LoVo (cell line): ENCODE measurements at regions not wholly inside any gene's neighbourhood (a gene's known extent, or its start where the extent isn't known, plus 50 kb on each side); places are given as distances from the start of the nearest gene placed in this dataset.

Experiments used
- DNase-seq: peaks from one replicate; pipeline ENCODE4 v3.0.0-alpha.2; 2016; ENCODE audit warnings: low spot score

DNA sequence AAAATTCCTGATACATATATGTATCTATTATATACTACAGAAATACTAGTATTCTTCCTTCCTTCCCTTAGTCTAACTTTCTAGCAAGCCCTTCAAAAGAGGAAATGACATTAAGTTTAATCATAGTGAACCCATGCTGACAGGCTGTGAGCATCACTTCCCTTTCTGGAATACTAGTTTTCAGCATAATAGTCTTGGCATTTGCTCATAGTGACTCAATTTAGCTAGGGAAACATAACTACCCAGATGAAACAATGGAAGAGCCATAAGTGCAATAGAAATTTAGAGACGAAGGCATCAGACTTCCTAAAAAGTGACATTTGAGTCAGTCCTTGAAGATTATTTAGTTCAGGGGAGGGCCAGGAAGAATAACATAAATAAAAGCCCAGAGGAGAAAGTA lies 184.5 kb upstream of the CRY1 start:
- DNase-seq: no peak

DNA sequence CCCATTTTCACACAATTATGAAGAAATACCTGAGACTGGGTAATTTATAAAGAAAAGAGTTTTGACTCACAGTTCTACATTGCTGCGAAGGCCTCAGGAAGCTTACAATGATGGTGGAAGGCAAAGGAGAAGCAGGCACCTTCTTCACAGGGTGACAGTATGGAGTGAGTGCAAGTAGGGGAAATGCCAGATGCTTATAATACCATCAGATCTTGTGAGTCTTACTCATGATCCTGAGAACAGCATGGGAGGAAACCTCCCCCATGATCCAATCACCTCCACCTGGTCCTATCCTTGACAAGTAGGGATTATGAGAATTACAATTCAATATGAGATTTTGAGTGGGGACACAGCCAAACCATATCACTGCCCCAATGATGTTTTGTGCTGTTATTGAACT lies 189.3 kb upstream of the CRY1 start:
- no peak for DNase-seq

DNA sequence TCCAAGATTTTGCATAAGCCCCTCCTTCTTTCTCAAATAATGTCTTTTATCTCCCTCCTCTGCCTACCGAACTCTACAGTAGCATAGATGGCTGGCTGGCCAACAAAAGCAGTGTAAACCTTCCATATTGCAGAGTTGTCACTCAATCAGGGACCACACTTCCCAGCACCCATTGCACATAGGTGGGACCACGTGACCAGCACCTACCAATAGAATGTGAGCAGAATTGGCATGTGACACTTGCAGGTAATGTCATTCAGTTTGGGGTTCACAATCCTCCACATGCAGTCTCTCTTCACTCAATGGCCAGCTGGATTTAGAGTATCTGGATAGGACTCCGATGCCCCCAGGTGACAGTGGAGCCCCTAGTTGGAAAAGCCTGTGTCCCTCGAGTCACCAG lies 190.3 kb upstream of the CRY1 start:
- DNase-seq: no peak

DNA sequence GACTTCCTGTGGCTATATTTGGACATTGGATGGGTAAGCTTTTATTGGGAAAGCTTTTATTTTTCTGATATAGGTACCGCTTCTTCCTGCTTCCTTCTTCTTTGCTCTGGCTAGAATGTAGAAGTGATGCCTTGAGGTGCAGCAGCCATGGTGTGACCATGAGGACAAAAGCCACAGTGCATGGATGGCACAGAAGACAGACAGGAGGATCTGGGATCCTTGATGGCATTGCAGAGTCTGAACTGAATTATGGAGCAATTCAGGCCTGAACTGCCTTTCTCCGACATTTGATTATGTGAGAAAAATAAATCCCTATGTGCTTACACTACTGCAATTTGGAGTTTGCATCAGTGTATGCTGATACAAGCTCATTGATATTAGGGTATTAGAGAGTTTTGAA lies 191.3 kb upstream of the CRY1 start:
- no peak for DNase-seq

DNA sequence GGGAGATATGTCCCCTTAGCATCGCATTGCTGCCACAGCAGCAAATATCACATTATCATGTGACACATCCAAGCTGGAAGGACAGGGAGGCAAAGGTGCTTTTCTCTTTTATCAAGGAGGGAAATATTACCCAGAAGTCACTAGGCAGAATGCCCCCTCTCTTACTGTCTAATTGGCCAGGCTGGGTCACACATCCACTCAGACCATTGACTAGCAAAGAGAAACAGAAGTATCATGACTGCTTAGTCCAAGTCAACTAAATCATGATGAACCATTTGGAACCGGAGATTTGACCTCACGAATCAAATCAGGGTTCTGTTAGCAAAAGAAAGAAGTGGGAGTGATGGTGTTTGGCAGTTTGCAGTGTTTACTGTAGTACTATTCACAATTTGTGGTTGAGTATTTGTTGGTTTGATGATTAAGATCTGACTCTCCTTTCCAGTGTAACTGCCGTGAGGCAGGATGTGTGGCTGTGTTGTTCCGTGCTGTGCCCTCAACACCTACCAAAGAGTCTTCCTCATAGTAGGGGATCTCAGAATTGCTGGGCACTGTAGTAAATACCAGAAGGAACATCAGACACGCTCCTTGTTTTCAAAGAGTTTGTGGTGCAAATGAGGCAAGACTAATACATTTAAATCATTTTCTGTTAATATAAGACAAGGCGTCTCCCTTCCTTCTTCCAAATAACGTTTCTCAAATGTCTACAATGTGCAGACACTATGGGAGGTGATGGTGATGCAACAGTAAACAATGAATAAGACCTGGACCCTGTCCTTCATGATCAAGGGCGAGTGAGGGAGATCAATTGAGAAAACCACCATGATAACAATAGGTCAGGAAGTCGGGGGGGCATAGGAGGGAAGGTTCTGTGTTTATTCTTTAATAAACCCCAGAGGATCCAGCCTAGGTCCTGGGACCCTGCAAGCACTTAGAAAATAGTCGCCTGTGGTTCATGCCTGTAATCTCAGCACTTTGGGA lies 194.4 kb upstream of the CRY1 start:
- DNase-seq: no peak

DNA sequence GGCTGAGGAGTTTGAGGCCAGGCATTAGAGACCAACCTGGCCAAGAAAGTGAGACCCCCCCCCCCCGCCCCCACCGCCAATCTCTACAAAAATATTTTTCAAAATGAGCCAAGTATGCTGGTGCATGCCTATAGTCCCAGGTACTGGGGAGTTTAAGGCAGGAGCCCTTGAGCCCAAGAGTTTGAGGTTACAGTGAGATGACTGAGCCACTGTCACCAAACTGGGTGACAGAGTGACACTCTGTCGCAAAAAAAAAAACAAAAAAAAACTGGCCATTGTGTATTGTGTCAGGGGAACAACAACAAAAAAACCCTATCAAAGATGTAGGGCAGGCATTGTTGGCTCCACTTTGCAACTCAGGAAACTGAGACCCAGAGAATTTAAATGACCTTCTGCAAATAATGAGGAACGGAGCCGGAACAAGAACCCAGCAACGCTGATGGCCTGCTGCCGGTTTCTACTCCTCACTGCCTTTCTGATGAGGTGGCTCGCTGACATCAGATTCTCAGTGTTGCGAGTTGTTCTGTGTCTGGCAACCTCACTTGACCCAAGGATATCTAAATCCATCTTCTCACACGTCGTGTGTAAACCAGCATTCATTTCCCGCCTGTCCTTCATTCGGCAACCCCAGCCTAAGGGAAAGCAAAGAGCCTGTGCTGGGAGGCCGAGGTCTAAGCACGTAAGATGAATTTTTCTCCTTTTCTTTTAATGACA lies 195.2 kb upstream of the CRY1 start:
- no peak for DNase-seq

DNA sequence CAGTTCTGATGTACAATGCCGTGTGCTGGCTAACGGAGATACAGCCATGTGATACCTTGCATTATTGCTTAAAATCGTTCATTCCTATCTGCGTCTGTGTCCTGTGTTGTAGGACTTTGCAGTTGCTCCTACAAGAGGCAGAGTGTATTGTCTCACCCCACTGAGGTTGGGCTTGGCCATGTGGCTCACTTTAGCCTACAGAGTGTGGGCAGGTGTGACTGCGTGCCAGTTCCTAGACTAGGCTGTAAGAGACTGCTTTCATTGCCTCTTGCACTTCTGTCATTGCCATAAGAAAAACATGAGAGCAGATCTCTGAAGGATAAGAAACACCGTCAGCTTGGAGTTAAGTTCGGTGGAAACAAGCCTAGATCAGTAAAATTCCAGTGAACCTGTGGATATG lies 197.7 kb upstream of the CRY1 start:
- DNase-seq: no peak

DNA sequence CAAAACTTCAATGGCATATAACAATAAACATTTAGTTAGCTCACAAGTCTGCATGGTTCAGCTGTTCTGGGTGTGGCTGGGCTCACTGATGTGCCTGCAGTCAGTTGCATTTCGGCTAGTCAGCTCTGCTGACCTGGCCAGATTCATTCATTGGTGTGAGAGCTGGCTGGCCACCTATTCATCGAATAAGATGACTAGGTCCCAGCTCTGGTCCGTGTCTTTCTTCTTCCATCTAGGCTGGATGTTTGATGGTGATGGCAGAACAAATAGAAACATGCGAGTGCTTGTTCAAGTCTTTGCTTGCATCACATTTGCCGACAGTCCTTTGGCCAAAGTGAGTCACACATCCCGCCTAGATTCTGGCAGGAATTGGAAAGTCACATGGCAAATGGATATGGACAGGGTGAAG lies 203.3 kb upstream of the CRY1 start:
- no peak for DNase-seq

DNA sequence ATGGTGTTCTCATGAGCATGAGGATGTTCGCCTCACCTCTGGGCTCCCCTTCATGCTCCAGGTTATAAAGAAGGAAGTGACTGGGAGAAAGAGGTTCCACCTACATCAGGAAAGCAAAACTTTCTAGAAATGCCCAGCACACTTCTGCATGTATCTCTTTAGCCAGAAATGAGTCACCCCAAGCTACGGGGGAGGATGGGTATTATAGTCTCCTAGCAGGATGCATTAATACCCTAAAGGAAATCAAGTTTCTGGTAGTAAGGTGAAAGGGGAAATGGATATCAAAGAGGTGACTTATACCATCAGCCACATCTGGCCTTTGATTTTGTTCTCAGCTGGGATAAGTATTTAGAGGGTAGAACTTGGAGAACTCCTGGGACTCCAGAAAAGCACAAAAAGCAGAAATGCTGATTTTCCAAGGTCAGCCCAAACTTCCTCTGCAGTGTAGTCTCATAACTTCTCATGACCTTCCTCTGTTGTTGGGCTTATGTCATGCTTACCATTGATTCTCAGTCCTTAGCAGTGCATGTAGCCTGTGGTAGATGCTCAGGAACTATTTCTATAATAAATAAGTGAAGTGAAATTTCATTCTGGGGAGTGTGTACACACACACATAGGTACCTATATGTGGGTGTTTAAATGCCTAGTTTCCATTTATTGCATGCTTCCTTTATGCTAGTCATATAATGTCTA lies 209.4 kb upstream of the CRY1 start:
- no peak for DNase-seq

DNA sequence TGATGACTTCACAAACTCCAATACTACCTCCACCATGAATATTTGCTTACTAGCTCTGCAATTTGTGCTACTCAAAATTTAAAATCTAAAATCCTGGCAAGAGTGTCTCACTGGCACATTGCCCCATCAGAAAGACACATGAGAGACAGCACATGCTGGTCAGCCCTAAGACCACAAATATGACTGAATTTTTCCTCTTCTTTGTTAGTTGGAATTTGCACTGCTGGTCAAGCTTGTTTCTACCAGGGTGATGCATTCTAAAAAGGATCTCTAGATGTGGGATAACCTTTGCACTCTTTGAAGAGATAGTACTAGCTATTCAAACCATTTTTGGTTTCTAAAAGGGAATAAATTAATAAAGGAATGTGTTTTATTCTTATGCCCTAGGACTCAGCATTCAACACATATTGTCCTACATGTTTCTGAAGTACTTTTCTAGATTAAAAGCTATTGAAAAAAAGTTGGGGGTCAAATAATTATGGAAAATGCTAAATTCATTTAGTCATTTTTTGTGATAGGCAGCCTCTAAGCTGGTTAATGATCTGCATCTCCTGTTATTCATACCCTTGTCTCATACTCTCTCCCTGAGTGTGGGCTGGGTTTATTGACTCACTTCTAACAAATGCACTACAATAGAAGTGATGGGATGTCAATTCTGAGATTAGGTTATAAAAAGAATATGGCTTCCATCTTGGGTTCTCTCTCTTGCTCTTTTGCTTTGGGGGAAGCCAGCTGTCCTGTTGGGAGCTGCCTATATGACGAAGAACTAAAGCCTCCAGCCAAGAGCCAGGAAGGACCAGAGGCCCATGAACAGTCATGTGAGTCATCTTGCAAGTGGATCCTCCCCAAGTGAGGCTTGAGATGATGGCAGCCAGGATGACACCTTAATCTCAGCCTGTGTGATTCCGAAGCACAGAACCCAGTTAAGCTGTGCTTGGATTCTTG lies 211.5 kb upstream of the CRY1 start:
- DNase-seq: no peak

DNA sequence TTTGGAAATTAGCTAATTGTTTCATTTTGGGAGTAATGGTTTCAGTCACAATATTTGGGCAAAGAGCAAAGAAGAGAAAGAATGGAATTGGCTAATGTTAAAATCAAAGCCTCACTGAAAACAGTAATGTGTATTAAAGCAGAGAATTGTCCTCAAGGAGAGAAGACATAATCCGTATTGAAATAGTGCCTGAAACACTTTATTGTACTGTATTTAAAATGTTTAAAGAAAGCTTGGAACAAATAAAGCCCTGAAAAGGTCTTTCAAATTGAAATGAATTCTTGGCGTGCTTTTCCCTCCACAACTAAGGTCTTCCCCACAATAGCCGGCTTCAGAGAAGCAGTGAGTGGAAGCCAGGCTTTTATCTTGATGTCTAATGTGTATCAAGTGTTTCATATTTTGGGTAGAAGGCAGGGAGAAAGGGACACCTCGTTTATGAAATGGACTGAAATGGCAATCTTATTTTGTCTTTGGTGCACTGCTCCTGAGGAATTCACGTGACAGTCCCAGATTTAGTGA lies 212.9 kb upstream of the CRY1 start:
- DNase-seq: no peak

DNA sequence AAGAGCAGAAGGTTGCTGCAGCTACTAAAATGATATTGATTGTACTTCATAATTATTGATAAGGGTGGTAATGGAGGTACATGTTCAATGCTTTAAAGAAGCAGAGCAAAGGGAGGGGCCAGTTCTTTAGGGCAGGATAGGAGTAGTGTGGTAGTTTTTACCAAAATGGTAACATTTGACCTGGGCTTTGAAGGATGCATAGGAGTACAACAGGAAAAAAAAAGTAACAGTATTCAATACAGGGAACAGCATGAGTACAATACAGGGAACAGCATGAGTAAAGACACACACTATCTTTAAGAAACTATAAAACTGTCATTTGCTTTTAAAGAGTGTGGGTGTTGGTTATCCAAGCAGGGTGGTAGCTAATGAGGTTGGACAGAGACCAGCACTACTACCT lies 215.0 kb upstream of the CRY1 start:
- no peak for DNase-seq

DNA sequence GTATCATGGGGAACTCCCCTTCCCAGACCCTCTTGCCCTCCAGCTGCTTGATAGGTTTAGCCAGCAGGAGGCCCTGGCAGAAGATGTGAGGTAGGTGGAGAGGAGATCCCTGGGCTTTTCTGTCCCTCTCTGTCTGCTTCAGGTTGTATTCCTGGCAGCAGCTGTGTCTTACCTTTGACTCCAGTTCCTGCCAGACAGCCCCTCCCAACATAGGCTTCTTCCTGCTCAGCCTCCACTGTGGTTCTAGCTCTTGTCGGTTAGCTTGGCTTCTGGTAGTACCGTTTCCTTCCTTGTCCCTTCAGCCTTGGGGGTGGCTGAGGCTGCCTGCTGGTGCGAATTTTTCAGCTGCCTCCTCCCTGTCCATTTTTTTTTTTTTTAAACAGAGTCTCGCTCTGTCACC lies 215.7 kb upstream of the CRY1 start:
- no peak for DNase-seq

DNA sequence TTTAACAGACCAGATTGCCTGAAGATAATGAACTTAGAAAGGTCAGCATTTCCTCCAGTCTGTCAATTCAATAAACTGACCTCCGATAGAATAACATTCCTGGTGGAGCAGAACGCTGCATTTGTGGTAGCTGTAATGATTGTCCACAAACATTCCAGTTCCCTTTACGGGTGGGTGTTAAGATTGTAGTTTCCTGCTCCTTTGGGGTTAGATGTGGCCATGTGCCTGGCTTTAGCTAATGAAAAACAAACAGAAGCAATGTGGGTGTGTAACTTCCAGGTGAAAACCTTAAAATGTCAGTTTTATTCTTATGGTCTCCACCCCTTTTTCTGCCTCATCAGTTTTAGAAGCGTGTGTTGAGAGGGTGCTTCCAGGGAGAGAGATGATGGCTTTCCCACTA lies 217.3 kb upstream of the CRY1 start:
- no peak for DNase-seq

DNA sequence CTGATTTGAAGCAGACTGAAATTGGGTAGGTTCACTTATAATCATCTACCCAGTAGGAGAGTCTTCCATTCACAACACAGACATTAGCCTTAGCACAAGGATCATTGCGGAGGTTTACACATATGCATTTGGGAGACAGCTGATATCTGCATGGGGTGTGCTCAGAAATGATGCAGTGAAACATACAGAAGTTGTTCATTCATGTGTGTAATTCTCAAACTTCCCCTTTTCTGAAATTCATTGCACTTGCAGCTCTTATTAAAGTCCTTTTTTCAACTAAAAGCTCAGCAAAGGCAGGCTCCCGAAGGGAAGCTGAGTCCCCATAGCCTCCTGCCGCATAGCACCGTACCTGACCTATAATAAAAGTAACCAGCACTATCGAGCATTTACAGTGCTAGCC lies 218.3 kb upstream of the CRY1 start:
- DNase-seq: no peak

DNA sequence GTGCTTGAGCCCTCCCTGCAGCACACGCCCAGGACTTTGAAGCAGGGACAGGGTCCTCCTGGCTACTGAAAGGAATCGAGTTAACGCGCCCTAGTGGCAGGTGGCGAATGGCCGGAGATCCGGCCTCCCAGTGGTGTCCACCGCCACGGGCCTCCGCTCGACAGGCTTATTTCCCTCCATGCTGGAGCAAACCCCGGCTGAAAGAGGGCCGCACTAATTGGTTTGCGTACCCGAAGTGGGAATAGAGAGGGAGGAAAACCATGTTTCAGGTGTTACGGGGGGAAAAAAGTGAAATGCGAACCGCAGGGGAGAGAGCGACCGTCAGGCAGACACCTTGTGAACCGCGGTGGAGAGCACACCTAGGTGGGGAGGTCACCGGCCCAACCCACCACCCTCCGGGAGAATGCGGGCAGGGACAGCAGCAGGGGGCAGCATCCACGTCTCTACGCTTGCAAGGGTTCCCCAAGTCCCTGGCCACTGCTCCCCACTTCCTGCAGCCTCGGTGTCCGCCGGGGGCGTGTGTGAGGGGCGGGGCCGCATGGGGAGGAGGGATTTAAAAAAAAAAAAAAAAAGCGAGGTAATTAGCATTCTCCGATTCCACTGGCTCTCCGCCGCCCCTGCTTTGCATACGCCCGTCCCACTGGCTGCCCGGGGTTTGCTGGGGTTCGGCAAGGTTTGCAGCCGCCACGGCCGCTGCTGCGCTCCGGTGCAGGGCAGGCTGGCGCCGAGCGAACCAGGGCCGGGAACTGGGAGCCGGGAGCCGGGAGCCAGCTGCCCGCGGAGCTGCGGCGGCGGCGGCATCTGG lies 224.6 kb upstream of the CRY1 start:
- DNase-seq: peak; percentile 75

DNA sequence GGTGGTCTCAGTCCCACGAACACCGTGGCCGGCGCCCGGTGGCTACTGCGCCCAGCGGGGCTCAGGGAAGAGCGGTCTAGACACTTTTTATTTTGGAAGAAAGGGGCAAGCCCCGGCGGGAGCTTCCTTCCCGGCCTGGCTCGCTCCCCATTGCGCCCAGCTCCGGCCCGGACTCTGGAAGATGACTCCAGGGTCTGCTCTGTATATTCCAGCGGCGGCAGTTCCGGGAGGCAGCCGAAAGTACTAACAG lies 225.1 kb upstream of the CRY1 start:
- DNase-seq: no peak

DNA sequence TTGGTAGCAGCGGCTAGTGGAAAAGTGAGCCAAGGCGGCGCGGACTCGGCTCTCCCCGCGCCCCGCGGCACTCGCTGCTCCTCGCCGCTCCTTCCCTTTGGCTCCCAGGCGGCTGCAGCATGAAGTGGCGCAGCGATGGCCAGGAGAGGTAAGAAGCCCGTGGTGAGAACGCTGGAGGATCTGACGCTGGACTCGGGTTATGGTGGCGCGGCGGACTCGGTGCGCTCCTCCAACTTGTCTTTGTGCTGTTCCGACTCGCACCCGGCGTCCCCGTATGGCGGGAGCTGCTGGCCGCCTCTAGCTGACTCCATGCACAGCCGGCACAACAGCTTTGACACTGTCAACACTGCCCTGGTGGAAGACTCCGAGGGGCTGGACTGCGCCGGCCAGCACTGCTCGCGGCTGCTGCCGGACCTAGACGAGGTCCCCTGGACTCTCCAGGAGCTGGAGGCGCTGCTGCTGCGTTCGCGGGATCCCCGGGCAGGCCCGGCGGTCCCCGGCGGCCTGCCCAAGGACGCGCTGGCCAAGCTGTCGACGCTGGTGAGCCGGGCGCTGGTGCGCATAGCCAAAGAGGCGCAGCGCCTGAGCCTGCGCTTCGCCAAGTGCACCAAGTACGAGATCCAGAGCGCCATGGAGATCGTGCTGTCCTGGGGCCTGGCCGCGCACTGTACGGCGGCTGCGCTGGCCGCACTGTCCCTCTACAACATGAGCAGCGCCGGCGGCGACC lies 225.6 kb upstream of the CRY1 start:
- DNase-seq: peak; percentile 9

DNA sequence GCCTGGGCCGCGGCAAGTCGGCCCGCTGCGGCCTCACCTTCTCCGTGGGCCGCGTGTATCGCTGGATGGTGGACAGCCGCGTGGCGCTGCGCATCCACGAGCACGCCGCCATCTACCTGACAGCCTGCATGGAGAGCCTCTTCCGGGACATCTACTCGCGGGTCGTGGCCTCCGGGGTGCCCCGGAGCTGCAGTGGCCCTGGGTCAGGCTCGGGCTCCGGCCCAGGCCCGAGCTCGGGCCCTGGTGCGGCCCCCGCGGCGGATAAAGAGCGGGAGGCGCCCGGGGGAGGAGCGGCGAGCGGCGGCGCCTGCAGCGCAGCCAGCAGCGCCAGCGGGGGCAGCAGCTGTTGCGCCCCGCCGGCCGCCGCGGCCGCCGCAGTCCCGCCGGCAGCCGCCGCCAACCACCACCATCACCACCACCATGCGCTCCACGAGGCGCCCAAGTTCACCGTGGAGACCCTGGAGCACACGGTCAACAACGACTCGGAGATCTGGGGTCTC lies 226.2 kb upstream of the CRY1 start:
- DNase-seq: no peak
